ENCODE measurements at regions not wholly inside any gene's neighbourhood (a gene's known extent, or its start where the extent isn't known, plus 50 kb on each side); places are given as distances from the start of the nearest gene placed in this dataset.

GRCh38 chr2:23320058-23320457 lies 64.9 kb upstream of the KLHL29 start:
- DNase-seq (ENCODE audit: low read depth in 2 of 2) = no peak

GRCh38 chr2:23321751-23322150 lies 63.2 kb upstream of the KLHL29 start:
- DNase-seq (ENCODE audit: low read depth in 2 of 2) = no peak

DNA sequence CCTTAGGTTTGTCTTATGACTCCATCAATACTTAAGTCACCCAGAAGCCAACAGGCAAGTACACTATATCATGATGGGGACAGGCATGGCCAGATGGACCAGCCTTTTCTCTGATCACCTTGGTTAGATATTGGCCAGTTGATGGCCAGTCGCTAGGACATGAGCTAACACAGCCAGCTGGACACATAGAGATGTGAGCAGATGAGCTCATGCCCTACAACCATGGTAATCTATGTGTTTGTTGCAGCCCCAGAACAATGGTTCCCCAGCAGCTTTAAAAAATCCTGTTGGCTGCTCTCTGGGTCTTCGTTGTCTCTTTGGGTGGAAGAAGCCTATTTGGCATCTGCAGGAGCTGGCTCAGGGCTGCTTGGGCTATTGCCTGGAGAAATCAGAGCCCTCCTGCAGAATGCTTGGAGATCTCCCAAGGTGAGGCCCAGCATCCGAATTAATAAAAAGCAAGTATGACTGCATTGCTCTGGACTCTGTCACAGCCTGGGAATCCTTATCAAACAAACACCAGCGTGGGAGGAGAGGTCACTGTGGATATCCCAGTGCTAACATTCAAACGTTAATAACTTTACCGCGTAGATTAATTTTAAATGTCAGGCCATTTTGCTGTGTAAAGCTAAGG lies 62.3 kb upstream of the KLHL29 start:
- DNase-seq (ENCODE audit: low read depth in 2 of 2) = no peak

GRCh38 chr2:23323198-23323916 lies 61.6 kb upstream of the KLHL29 start:
- DNase-seq (ENCODE audit: low read depth in 2 of 2) = no peak

- DNase-seq (ENCODE audit: low read depth in 2 of 2) = no peak
Measured at GRCh38 chr2:23323917-23324680, 60.9 kb upstream of the KLHL29 start.

DNA sequence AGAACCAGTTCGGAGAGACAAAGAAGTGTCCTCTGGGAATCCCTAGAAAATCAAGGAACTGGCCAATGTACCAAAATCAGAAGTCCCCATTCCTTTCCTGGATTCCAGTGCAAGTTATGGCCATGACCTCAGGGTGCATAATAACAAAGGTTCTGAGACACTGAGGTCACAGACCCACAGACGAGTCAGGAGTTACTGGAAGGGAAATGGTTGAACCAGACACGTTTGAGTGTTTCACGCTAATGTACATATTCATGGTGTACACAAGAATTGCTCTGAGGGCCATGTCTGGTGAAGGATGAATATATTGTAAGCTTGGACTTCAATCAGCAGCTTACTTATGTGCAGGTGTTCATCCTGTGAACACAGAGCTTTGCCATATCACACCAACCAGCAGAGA lies 58.6 kb upstream of the KLHL29 start:
- no peak for DNase-seq (ENCODE audit: low read depth in 2 of 2)

DNA sequence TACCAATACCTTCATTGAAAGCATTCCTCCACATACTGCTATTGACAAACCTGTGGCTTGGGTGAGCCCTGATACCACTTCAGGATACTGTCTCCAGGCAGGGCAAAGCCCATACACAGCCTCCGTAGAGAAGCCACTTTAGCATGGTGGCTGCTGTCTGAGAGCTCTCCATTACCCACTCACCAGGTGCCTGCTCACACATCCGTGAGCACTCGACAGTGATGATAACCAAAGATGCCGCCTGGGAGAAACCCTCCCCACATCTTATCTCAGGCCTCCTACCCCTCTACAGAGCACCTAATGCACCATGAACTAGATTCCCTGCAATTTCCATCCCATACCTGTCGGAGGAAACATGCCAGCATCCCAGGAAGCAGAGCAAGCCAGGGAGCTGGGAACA lies 57.6 kb upstream of the KLHL29 start:
- no peak for DNase-seq (ENCODE audit: low read depth in 2 of 2)

GRCh38 chr2:23327887-23328286 lies 57.1 kb upstream of the KLHL29 start:
- DNase-seq (ENCODE audit: low read depth in 2 of 2) = no peak

DNA sequence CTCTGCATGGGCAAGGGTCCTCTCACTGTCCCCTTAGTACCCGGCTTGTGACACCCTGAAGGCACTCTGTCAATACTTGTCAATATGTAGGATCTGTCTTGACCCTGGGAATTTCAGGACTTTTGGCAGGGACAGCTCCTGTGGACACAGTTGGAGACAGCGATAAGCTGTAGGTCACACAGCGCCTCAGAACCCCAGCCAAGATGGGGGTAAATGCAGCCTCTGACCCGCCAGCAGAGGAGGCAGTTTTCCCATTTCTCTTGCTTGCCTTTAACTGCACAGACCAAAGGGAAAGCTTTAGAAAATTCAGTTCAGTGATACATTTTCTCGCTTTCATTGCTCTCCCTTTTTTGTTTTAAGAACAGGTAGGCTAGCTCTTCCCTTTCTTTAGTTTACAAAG lies 54.8 kb upstream of the KLHL29 start:
- no peak for DNase-seq (ENCODE audit: low read depth in 2 of 2)
